ENCODE measurements at regions not wholly inside any gene's neighbourhood (a gene's known extent, or its start where the extent isn't known, plus 50 kb on each side); places are given as distances from the start of the nearest gene placed in this dataset.

DNA sequence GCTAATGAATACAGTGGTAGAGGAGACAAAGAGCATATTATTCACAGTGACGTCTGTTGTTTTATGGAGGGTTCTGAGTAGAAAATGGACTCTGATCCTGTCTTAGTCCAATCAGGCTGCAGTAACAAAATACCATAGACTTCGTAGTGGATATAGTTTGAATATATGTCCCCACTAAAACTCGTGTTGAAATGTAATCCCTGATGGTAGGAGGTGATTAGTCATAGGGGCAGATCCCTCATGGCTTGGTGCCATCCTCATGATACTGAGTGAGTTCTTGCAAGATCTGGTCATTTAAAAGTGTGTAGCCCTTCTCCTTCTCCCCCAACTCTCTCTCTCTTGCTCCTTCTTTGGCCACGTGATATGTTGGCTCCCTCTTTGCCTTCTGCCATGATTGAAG is 82.5 kb downstream of the CD83 start:
- TF ChIP-seq, protein P1, sequence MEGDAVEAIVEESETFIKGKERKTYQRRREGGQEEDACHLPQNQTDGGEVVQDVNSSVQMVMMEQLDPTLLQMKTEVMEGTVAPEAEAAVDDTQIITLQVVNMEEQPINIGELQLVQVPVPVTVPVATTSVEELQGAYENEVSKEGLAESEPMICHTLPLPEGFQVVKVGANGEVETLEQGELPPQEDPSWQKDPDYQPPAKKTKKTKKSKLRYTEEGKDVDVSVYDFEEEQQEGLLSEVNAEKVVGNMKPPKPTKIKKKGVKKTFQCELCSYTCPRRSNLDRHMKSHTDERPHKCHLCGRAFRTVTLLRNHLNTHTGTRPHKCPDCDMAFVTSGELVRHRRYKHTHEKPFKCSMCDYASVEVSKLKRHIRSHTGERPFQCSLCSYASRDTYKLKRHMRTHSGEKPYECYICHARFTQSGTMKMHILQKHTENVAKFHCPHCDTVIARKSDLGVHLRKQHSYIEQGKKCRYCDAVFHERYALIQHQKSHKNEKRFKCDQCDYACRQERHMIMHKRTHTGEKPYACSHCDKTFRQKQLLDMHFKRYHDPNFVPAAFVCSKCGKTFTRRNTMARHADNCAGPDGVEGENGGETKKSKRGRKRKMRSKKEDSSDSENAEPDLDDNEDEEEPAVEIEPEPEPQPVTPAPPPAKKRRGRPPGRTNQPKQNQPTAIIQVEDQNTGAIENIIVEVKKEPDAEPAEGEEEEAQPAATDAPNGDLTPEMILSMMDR (conservative IDR thresholded peaks at IDR 0.05; ENCODE audit: low read length): no peak
- no peak for TF ChIP-seq EZH2phosphoT487 (IDR thresholded peaks at IDR 0.05; ENCODE audit: borderline replicate concordance, low read depth, low read length)
